ENCODE measurements at regions not wholly inside any gene's neighbourhood (a gene's known extent, or its start where the extent isn't known, plus 50 kb on each side); places are given as distances from the start of the nearest gene placed in this dataset.

- no peak for DNase-seq
Measured at GRCh38 chr6:53744321-53744720, 50.5 kb upstream of the LRRC1 start.

- DNase-seq, result no peak
Measured at GRCh38 chr6:53741034-53741823, 53.6 kb upstream of the LRRC1 start.

- no peak for DNase-seq
Measured at GRCh38 chr6:53737746-53738145, 57.1 kb upstream of the LRRC1 start.

- no peak for DNase-seq
Measured at GRCh38 chr6:53735896-53736295, 58.9 kb upstream of the LRRC1 start.

- peak; percentile 74 for DNase-seq
Measured at GRCh38 chr6:53734473-53735299, 60.1 kb upstream of the LRRC1 start.

GRCh38 chr6:53731866-53732636 is 62.8 kb upstream of the LRRC1 start:
- no peak for DNase-seq

- DNase-seq, result no peak
Measured at GRCh38 chr6:53730767-53731166, 64.0 kb upstream of the LRRC1 start.

- DNase-seq, result peak; percentile 49
Measured at GRCh38 chr6:53728570-53729194, 63.1 kb upstream of the KLHL31 start.

GRCh38 chr6:53727748-53728147 is 62.2 kb upstream of the KLHL31 start:
- peak; percentile 79 for DNase-seq

- DNase-seq, result peak; percentile 63
Measured at GRCh38 chr6:53725791-53726575, 60.4 kb upstream of the KLHL31 start.

- DNase-seq, result no peak
Measured at GRCh38 chr6:53724501-53724900, 58.9 kb upstream of the KLHL31 start.

GRCh38 chr6:53723331-53723730 is 57.8 kb upstream of the KLHL31 start:
- no peak for DNase-seq

- DNase-seq, result no peak
Measured at GRCh38 chr6:53721766-53722165, 56.2 kb upstream of the KLHL31 start.

GRCh38 chr6:53718597-53719460 is 53.3 kb upstream of the KLHL31 start:
- DNase-seq, result peak; percentile 52

GRCh38 chr6:53717566-53717965 is 52.0 kb upstream of the KLHL31 start:
- no peak for DNase-seq

GRCh38 chr6:53715434-53715833 is 49.9 kb upstream of the KLHL31 start:
- DNase-seq, result no peak
